ENCODE measurements at regions not wholly inside any gene's neighbourhood (a gene's known extent, or its start where the extent isn't known, plus 50 kb on each side); places are given as distances from the start of the nearest gene placed in this dataset.

- intact Hi-C loops (cut with DNase I) = no loop called here
- DNase-seq = no peak
Measured at GRCh38 chr11:82634091-82634490, 99.6 kb downstream of the FAM181B start.

GRCh38 chr11:82631722-82632630 lies 101.7 kb downstream of the FAM181B start:
- Histone ChIP-seq H3K4me3 (no peak overlapping the region), H3K4me1 (replicated peaks in 1 of 2) (no peaks in the 10 kb centered on the region), H3K27ac (no peak overlapping the region), H3K9me3 (replicated peaks in 1 of 3) (no peaks in the 10 kb centered on the region), H3K36me3 (replicated peaks in 1 of 2) (no peaks in the 10 kb centered on the region), H3K27me3 (peaks cover 5% of the 10 kb centered on the region)
- TF ChIP-seq CTCF (IDR thresholded peaks at IDR 0.05) (no peak), POLR2A (IDR thresholded peaks at IDR 0.05) (no peak)
- DNase-seq = no peak
- 46 to 68% (median 62%) methylated on average over 4 of the region's 4 CpGs for WGBS, 4 donors
- intact Hi-C loops (cut with DNase I) = no loop called here

More at GRCh38 chr11:82634091-82634490, 99.6 kb downstream of the FAM181B start:
- WGBS, 4 donors = 89 to 98% (median 94%) methylated on average over 2 of the region's 2 CpGs
- Histone ChIP-seq H3K4me3 (no peak overlapping the region), H3K9me3 (replicated peaks in 1 of 3) (no peaks in the 10 kb centered on the region), H3K27ac (no peak overlapping the region), H3K4me1 (replicated peaks in 1 of 2) (no peaks in the 10 kb centered on the region), H3K36me3 (replicated peaks in 1 of 2) (no peaks in the 10 kb centered on the region), H3K27me3 (peaks cover 5% of the 10 kb centered on the region)
- TF ChIP-seq POLR2A (IDR thresholded peaks at IDR 0.05) (no peak), CTCF (IDR thresholded peaks at IDR 0.05) (no peak)

DNA sequence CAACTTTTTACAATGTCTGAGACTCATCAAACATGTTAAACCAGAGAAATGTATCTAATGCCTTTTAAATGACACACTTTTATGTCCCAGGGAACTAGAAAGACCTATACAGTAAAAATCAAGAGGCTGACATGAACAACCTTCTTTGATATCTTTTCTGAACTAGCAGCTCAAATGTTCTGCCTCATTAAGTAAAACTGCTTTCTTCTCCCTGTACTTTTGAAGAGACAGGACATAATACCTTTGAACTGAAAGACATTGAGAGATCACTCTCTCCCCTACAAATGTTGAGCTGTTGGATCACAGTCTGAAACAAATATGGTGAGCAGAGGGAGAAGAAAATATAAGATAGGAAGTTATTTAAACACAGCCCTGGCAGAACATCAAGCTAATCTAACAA lies 123.0 kb downstream of the FAM181B start:
- Histone ChIP-seq H3K36me3 (replicated peaks in 1 of 2) (no peaks in the 10 kb centered on the region), H3K4me1 (replicated peaks in 1 of 2) (no peaks in the 10 kb centered on the region), H3K4me3 (no peak overlapping the region), H3K27ac (no peak overlapping the region), H3K27me3 (no peaks in the 10 kb centered on the region), H3K9me3 (replicated peaks in 1 of 3) (no peaks in the 10 kb centered on the region)
- intact Hi-C loops (cut with DNase I) = no loop called here
- DNase-seq = no peak
- TF ChIP-seq CTCF (IDR thresholded peaks at IDR 0.05) (no peak), POLR2A (IDR thresholded peaks at IDR 0.05) (no peak)

- H3K36me3 ChIP-seq (replicated peaks in 1 of 2) = no peaks in the 10 kb centered on the region
- no peaks in the 10 kb centered on the region for H3K27me3 ChIP-seq
- H3K4me3 ChIP-seq = no peak overlapping the region
- intact Hi-C loops (cut with DNase I) = no loop called here
- 67 to 91% (median 72%) methylated on average over 1 of the region's 1 CpG for WGBS, 4 donors
- TF ChIP-seq CTCF (IDR thresholded peaks at IDR 0.05) (no peak), POLR2A (IDR thresholded peaks at IDR 0.05) (no peak)
- no peaks in the 10 kb centered on the region for H3K4me1 ChIP-seq (replicated peaks in 1 of 2)
- DNase-seq = no peak
- no peaks in the 10 kb centered on the region for H3K9me3 ChIP-seq (replicated peaks in 1 of 3)
- H3K27ac ChIP-seq = no peak overlapping the region
Measured at GRCh38 chr11:82606738-82607137, 126.9 kb downstream of the FAM181B start.

All from adrenal gland (tissue), 9 donors.